HG02884 (cell line): ENCODE measurements at regions not wholly inside any gene's neighbourhood (a gene's known extent, or its start where the extent isn't known, plus 50 kb on each side); places are given as distances from the start of the nearest gene placed in this dataset.

Experiments
- ATAC-seq: cut with Tn5 transposase; IDR thresholded peaks from one replicate; pipeline ENCODE4 v1.9.1; 2021; ENCODE audit warnings: mild to moderate bottlenecking, moderate library complexity; ENCODE audit not compliant: unreplicated experiment

- ATAC-seq = no peak
Observed at GRCh38 chr2:56099963-56100362, 83.8 kb upstream of the CCDC85A start.

GRCh38 chr2:56100791-56101312, 82.9 kb upstream of the CCDC85A start:
- ATAC-seq = no peak

- no peak for ATAC-seq
Observed at GRCh38 chr2:56102098-56102497, 81.7 kb upstream of the CCDC85A start.

- ATAC-seq = no peak
Observed at GRCh38 chr2:56102866-56103265, 80.9 kb upstream of the CCDC85A start.

GRCh38 chr2:56104962-56105361, 78.8 kb upstream of the CCDC85A start:
- ATAC-seq = no peak

- ATAC-seq = no peak
Observed at GRCh38 chr2:56107502-56108220, 76.1 kb upstream of the CCDC85A start.

GRCh38 chr2:56108806-56109205, 75.0 kb upstream of the CCDC85A start:
- ATAC-seq = no peak

GRCh38 chr2:56109994-56110393, 73.8 kb upstream of the CCDC85A start:
- ATAC-seq = no peak

GRCh38 chr2:56113382-56113975, 70.3 kb upstream of the CCDC85A start:
- no peak for ATAC-seq

- ATAC-seq = no peak
Observed at GRCh38 chr2:56117764-56118163, 66.0 kb upstream of the CCDC85A start.

- ATAC-seq = no peak
Observed at GRCh38 chr2:56118474-56118873, 65.3 kb upstream of the CCDC85A start.

GRCh38 chr2:56121995-56122394, 61.8 kb upstream of the CCDC85A start:
- ATAC-seq = no peak

GRCh38 chr2:56123538-56123937, 60.3 kb upstream of the CCDC85A start:
- no peak for ATAC-seq

- no peak for ATAC-seq
Observed at GRCh38 chr2:56127010-56127409, 56.8 kb upstream of the CCDC85A start.

GRCh38 chr2:56127463-56128152, 56.2 kb upstream of the CCDC85A start:
- ATAC-seq = no peak

- ATAC-seq = no peak
Observed at GRCh38 chr2:56128235-56128634, 55.6 kb upstream of the CCDC85A start.

- ATAC-seq = no peak
Observed at GRCh38 chr2:56130463-56131070, 53.2 kb upstream of the CCDC85A start.

- ATAC-seq = no peak
Observed at GRCh38 chr2:56132138-56132537, 51.7 kb upstream of the CCDC85A start.

- ATAC-seq = no peak
Observed at GRCh38 chr2:56133441-56133840, 50.3 kb upstream of the CCDC85A start.

GRCh38 chr2:56133931-56134629, 49.7 kb upstream of the CCDC85A start:
- ATAC-seq = no peak
